Suprapubic skin (tissue), 4 donors: ENCODE measurements at regions not wholly inside any gene's neighbourhood (a gene's known extent, or its start where the extent isn't known, plus 50 kb on each side); places are given as distances from the start of the nearest gene placed in this dataset.
"Not testable (repeated sequence)": the region's sequence is repeated elsewhere in the genome, so short reads cannot be mapped to it uniquely, and the experiment has no call there.

ENCODE experiments used
- DNase-seq, 2 donors: peaks; one replicate each; pipeline ENCODE4 v3.0.0-alpha.2; 2019; ENCODE audit warnings: low spot score in 2 of 2
- H3K27ac ChIP-seq: fragments of 200-600 bp; sonication (generic); one replicate; pipeline ENCODE4 v1.5.1; 2019
- H3K27me3 ChIP-seq: fragments of 200-600 bp; sonication (generic); one replicate; pipeline ENCODE4 v1.5.1; 2019
- H3K36me3 ChIP-seq: fragments of 200-600 bp; sonication (generic); one replicate; pipeline ENCODE4 v1.5.1; 2019
- H3K4me1 ChIP-seq: fragments of 200-600 bp; sonication (generic); one replicate; pipeline ENCODE4 v1.5.1; 2019
- H3K4me3 ChIP-seq: fragments of 200-600 bp; sonication (generic); one replicate; pipeline ENCODE4 v1.5.1; 2019; ENCODE audit warnings: mild to moderate bottlenecking
- H3K9me3 ChIP-seq: fragments of 200-600 bp; sonication (generic); one replicate; pipeline ENCODE4 v1.5.1; 2019
- EP300 ChIP-seq: sonication (generic); formaldehyde crosslinking; IDR thresholded peaks from one replicate; pipeline ENCODE4 v1.6.1; 2017; ENCODE audit warnings: antibody characterized with exemption
- POLR2A ChIP-seq, 2 donors: fragments of 450-650 bp; IDR thresholded peaks; one replicate each; pipeline ENCODE4 v1.6.1; 2017; ENCODE audit warnings: antibody characterized with exemption in 2 of 2, mild to moderate bottlenecking in 2 of 2, moderate library complexity in 2 of 2
- POLR2AphosphoS5 ChIP-seq, 3 donors: sonication (generic); formaldehyde crosslinking; IDR thresholded peaks; one replicate each; pipeline ENCODE4 v1.6.1; 2017; ENCODE audit warnings: antibody characterized with exemption in 3 of 3
- WGBS: methylation state at CpG from one replicate; pipeline ENCODE4 v1.1.5; 2018; 5-methylcytosine and 5-hydroxymethylcytosine counted together
- TF ChIP-seq, protein P1 (sequence below), 2 donors: fragments of 200-600 bp in 1 of 2; fragments of 450-650 bp in 1 of 2; sonication (generic) in 1 of 2; IDR thresholded peaks; one replicate each; pipeline ENCODE4 v1.5.1; 2016 to 2019; ENCODE audit warnings: antibody characterized with exemption in 2 of 2, mild to moderate bottlenecking in 1 of 2, moderate library complexity in 1 of 2

DNA sequence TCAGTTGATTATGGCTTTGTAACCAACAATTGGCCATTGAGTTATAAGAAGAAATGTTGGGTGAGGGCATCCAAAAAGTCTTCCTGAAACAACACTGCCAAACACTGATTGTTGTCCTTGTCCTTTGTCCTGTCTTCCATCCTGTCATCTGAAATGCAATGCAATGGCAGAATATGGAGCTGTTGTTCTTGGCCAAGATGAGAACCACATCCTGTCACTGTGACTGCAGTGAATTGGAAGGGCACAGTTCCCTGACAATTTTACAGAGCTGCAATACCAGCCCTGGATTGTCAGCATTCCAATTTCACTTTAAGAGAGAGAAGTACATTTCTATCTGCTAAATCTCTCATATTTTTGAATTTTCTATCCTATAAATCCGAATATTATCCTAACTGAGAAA, 613.3 kb downstream of the FLRT2 start:
- TF ChIP-seq POLR2A (IDR thresholded peaks at IDR 0.05), result no peak
- no peak for TF ChIP-seq POLR2AphosphoS5 (IDR thresholded peaks at IDR 0.05)
- no peak for TF ChIP-seq EP300
- TF ChIP-seq, protein P1, sequence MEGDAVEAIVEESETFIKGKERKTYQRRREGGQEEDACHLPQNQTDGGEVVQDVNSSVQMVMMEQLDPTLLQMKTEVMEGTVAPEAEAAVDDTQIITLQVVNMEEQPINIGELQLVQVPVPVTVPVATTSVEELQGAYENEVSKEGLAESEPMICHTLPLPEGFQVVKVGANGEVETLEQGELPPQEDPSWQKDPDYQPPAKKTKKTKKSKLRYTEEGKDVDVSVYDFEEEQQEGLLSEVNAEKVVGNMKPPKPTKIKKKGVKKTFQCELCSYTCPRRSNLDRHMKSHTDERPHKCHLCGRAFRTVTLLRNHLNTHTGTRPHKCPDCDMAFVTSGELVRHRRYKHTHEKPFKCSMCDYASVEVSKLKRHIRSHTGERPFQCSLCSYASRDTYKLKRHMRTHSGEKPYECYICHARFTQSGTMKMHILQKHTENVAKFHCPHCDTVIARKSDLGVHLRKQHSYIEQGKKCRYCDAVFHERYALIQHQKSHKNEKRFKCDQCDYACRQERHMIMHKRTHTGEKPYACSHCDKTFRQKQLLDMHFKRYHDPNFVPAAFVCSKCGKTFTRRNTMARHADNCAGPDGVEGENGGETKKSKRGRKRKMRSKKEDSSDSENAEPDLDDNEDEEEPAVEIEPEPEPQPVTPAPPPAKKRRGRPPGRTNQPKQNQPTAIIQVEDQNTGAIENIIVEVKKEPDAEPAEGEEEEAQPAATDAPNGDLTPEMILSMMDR (IDR thresholded peaks at IDR 0.05), result no peak
- Histone ChIP-seq H3K4me1 (no peaks in the 10 kb centered on the region), H3K27me3 (no peaks in the 10 kb centered on the region), H3K36me3 (no peaks in the 10 kb centered on the region), H3K4me3 (no peak overlapping the region), H3K27ac (no peak overlapping the region), H3K9me3 (peaks cover 3% of the 10 kb centered on the region)
- WGBS, result 61% methylated on average over 1 of the region's 1 CpG
- no peak for DNase-seq

DNA sequence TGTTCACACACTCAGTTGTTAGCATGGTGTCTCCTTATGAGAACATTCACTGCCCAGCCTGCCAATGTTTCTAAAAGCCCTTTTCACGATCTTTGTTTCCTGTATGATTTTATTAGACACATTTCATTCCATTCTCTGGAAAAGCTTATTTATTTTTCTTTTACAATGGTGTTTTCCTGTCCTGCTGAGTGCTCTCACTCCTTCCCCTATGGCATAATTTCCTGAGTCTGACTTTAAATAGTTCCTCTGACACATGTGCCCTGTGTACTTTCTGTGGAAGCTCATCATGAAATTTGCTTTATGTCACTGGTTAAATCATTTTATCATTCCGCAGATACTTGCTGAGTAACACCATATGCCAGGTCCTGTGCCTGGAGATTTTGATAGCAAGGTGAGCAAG, 612.0 kb downstream of the FLRT2 start:
- H3K4me1 ChIP-seq, result no peaks in the 10 kb centered on the region
- 51% methylated on average over 2 of the region's 2 CpGs for WGBS
- no peaks in the 10 kb centered on the region for H3K36me3 ChIP-seq
- H3K9me3 ChIP-seq, result peaks cover 6% of the 10 kb centered on the region
- TF ChIP-seq EP300, result no peak
- TF ChIP-seq POLR2A (IDR thresholded peaks at IDR 0.05), result no peak
- TF ChIP-seq, protein P1 (IDR thresholded peaks at IDR 0.05), result no peak
- no peak for TF ChIP-seq POLR2AphosphoS5 (IDR thresholded peaks at IDR 0.05)
- H3K27ac ChIP-seq, result no peak overlapping the region
- no peak for DNase-seq
- H3K4me3 ChIP-seq, result no peak overlapping the region
- no peaks in the 10 kb centered on the region for H3K27me3 ChIP-seq

DNA sequence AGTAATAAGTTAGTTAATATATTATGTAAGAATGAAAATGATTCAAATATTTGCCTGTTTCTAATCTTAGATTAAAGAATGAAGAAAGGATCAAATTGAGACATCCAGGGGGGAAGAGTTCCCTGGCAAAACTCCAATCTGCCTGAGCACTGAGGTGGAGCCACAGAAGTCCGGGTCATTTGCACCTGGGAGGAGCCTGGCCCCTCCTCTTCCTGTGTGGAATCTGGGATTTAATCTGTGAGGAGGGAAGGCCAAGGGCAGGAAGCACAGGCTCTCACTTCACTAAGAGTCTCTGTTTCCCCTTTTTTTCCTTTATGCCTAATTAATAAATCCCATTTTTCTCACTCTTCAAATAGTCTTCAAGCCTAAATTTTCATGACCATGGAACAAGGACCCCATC, 599.5 kb downstream of the FLRT2 start:
- TF ChIP-seq EP300, result no peak
- no peak for TF ChIP-seq POLR2AphosphoS5 (IDR thresholded peaks at IDR 0.05)
- TF ChIP-seq POLR2A (IDR thresholded peaks at IDR 0.05), result no peak
- TF ChIP-seq, protein P1 (IDR thresholded peaks at IDR 0.05), result no peak
- Histone ChIP-seq H3K27me3 (no peaks in the 10 kb centered on the region), H3K9me3 (no peaks in the 10 kb centered on the region), H3K4me1 (no peaks in the 10 kb centered on the region), H3K36me3 (no peaks in the 10 kb centered on the region), H3K27ac (no peak overlapping the region), H3K4me3 (no peak overlapping the region)
- no peak for DNase-seq
- WGBS, result 38% methylated on average over 1 of the region's 1 CpG

DNA sequence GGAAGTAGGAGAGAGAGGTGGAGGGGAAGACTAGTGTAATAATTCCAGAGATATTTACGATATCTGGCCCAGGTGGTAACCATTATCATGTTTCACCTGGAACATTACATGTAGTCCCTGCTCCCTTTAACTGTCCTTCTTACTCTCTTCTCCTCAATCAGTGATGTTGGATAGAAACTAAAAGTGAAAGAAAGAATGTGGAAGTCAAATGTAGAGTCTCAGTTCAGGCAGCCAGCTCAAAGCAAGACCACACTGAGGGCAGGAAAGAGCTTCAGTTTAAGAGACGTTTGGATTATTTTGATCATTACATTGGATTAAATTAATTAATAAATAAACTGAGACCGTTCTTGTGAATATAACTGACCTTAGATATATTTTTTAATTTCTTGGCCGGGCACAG, 594.4 kb downstream of the FLRT2 start:
- Histone ChIP-seq H3K4me1 (no peaks in the 10 kb centered on the region), H3K36me3 (no peaks in the 10 kb centered on the region), H3K4me3 (no peak overlapping the region), H3K9me3 (no peaks in the 10 kb centered on the region), H3K27ac (no peak overlapping the region), H3K27me3 (no peaks in the 10 kb centered on the region)
- TF ChIP-seq POLR2AphosphoS5 (IDR thresholded peaks at IDR 0.05) (no peak), EP300 (no peak), POLR2A (IDR thresholded peaks at IDR 0.05) (no peak)
- TF ChIP-seq, protein P1 (IDR thresholded peaks at IDR 0.05), result no peak
- no peak for DNase-seq
- WGBS, result 92% methylated on average over 4 of the region's 4 CpGs

DNA sequence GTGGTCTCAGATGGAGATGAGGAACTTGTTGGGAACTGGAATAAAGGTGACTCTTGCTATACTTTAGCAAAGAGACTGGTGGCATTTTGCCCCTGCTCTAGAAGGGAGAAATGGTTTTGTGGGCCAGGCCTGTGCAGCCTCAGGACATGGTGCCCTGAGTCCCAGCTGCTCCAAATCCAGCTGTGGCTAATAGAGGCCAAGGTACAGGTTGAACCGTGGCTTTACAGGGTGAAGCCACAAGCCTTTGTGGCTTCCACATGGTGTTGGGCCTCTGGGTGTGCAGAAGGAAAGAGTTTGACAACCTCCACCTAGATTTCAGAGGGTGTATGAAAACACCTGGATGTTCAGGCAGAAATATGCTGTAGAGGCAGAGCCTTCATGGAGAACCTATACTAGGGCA, 586.0 kb downstream of the FLRT2 start:
- Histone ChIP-seq H3K36me3 (no peaks in the 10 kb centered on the region), H3K27ac (no peak overlapping the region), H3K27me3 (no peaks in the 10 kb centered on the region), H3K9me3 (no peaks in the 10 kb centered on the region), H3K4me3 (no peak overlapping the region), H3K4me1 (no peaks in the 10 kb centered on the region)
- DNase-seq, result no peak
- 100% methylated on average over 1 of the region's 1 CpG for WGBS
- TF ChIP-seq POLR2AphosphoS5 (IDR thresholded peaks at IDR 0.05) (no peak), EP300 (no peak), POLR2A (IDR thresholded peaks at IDR 0.05) (no peak)
- TF ChIP-seq, protein P1 (IDR thresholded peaks at IDR 0.05), result no peak

DNA sequence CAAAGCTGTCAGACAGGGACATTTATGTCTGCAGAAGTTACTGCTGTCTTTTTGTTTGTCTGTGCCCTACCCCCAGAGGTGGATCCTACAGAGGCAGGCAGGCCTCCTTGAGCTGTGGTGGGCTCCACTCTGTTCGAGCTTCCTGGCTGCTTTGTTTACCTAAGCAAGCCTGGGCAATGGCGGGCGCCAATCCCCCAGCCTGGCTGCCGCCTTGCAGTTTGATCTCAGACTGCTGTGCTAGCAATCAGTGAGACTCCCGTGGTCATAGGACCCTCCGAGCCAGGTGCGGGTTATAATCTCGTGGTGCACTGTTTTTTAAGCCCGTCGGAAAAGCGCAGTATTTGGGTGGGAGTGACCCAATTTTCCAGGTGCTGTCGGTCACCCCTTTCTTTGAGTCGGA, 580.9 kb downstream of the FLRT2 start:
- not testable (repeated sequence) for DNase-seq, H3K4me1 ChIP-seq, H3K27ac ChIP-seq, H3K36me3 ChIP-seq, H3K9me3 ChIP-seq, H3K4me3 ChIP-seq, H3K27me3 ChIP-seq
- WGBS, result 93% methylated on average over 13 of the region's 13 CpGs
